ENCODE measurements at regions not wholly inside any gene's neighbourhood (a gene's known extent, or its start where the extent isn't known, plus 50 kb on each side); places are given as distances from the start of the nearest gene placed in this dataset.

GRCh38 chr9:86830356-86830755, 117.0 kb downstream of the GAS1 start:
- DNase-seq (ENCODE audit: low spot score): no peak

DNA sequence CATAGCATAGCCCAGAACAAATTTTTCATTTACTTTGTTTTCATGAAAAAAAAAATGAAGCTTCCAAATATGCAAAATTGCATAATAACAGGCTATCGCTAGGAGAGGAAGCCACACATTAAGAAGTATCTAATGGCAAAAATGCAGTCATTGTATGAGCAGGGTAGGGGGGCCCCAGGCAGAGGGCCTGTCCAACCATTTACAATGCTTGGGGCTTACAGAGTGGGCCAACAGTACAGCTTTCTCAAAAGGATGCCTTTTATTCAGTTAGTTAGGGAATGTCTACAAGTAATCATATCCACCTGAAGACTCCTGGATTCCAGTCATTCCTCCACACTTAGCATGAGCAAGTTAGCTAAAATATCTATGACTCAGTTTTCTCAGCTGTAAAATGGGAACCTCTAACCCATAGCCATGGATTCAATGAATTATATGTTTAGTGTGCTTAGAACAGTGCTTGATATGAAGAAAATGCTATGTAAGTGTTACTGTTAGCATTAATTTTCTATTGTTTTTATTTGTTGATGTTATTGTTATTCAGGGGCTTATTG, 117.7 kb downstream of the GAS1 start:
- DNase-seq (ENCODE audit: low spot score): no peak

GRCh38 chr9:86828631-86829030, 118.7 kb downstream of the GAS1 start:
- DNase-seq (ENCODE audit: low spot score): no peak

DNA sequence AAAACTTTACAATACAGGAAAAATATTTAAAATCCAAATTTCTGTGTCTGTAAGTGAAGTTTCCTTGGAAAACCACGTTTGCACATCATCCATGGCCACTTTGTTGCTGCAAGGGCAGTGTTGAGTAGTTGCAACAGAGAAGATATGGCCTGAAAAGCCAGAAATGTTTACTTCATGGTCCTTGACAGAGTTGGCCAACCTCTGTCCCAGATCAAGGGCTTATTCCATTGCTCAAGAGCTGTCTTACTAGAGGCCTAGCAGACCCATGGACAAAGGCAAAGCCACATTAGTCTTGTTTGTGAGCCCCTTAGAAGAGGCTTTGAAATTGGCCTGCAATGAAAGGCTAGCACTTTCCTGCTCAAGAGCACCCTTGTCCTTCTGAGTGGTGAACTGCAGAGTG, 119.4 kb downstream of the GAS1 start:
- no peak for DNase-seq (ENCODE audit: low spot score)

GRCh38 chr9:86825299-86825698, 122.0 kb downstream of the GAS1 start:
- DNase-seq (ENCODE audit: low spot score): no peak

GRCh38 chr9:86822006-86822801, 125.1 kb downstream of the GAS1 start:
- DNase-seq (ENCODE audit: low spot score): no peak

DNA sequence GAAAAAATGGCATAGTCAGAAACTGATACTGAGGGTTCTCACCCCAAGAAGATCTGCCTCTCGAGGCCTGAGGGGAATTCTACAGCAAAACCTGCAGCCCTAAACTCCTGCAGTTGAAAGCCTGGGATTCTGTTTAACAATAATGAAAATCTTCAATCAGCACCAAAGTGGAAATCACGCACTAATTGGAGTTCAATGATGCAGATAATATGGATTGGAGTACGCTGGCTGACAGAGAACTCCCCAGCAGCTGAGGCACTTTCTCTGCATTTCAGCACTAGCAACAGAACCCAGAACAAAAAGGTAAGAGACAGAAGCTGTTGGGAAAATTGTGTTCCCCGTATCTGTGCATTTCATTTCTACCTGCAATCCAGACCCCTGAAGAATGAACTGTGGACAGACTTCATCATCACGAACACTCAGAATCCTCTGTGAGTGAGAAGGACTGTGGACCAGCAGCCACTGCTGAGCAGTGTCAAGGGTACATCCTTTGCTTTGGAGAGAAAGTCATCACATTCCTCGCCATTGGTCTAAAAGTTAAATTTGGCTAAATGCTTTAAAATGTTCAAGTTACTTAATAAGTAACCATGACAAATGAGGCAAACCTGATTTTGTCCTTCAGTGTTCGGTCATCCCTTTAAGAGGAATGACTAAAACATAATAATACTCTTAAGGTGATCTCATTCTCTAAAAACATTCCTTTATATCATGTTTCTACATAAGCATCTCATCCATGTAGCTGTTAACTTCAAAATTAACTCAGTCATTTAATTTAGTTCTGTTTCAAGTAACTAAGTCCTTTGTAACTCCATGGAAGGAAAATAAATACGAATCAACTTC, 126.1 kb downstream of the GAS1 start:
- no peak for DNase-seq (ENCODE audit: low spot score)

DNA sequence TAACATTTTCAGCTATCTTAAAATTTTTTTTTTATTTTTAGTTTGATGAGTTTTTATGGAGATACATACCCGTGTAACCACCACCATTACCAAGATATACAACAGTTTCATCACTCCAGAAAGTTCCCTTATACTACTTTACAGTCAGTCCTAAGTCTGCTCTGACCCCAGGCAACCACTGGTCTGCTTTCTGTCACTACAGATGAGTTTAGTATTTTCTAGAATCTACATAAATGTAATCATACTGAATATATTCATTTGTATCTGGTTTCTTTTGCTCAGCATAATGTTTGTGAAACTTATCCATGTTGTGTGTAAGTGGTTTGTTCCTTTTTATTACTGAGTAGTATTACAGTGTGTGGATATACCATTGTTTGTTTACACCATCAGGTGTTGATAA, 127.8 kb downstream of the GAS1 start:
- DNase-seq (ENCODE audit: low spot score): no peak

DNA sequence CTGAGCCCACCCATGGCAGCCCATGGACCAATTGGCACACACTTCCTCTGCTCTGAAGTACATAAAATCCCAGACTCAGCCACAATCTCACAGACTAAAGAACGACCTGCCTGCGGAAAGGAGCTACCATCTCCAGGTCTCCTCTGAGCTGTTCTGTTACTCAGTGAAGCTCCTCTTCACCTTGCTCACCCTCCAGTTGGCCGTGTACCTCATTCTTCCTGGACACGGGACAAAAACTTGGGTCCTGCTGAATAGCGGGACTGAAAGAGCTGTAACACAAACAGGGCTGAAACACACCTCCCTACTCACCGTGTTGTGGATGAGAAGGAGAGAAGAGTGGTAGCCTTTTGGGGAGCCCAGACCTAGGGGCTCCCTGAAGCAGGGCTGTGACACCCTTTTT, 128.7 kb downstream of the GAS1 start:
- no peak for DNase-seq (ENCODE audit: low spot score)

GRCh38 chr9:86816868-86817267, 130.4 kb downstream of the GAS1 start:
- no peak for DNase-seq (ENCODE audit: low spot score)

- DNase-seq (ENCODE audit: low spot score): no peak
Measured at GRCh38 chr9:86816366-86816765, 130.9 kb downstream of the GAS1 start.

DNA sequence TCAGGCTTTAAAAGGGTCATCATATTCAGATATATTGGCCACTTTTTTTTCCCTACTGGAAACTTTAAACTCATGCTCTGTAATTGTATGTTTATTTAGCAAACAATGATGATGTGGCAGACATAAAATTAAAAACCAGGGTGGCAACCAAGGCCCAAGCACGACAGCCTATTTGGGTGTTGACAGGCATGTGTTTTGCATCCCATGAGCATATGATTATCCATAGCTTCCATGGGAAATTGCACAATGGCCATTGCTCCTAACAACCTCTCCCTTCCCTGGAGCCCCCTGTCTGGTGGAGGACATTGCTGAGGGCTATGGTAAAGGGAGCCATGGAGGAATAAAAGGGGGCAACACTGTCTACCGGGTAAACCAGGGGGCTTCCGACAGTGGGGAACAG, 134.7 kb downstream of the GAS1 start:
- no peak for DNase-seq (ENCODE audit: low spot score)

GRCh38 chr9:86809759-86810367, 137.4 kb downstream of the GAS1 start:
- no peak for DNase-seq (ENCODE audit: low spot score)

- DNase-seq (ENCODE audit: low spot score): no peak
Measured at GRCh38 chr9:86809151-86809550, 138.2 kb downstream of the GAS1 start.

DNA sequence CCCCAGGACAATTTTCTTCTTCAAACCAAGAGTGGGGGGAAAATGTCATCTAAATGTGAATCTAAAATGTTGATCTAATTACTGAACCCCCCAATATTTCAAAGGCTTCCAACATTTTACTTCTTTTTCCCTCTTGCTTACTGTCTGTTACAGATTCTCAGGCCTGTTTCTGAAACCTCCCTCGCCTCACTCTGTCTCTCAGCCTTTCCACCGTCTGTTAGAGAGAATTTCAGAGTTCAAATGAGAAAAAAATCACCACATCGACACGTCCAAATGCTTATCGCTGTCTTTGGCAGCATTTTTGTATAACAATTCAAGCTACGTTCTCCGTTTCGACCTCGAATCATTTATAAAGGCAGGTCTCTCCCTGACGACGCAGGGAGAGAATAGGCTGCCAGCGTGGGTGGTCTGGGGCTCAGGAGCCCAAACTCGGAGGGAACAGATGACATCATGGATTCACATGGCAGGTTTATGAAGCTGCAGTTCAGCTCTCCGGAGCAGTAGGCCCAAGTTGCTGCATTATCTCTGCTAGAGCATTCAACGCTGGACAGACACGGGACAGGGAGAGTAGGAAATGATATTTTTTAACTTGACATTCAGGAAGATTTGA, 139.8 kb downstream of the GAS1 start:
- DNase-seq (ENCODE audit: low spot score): peak; percentile 72

DNA sequence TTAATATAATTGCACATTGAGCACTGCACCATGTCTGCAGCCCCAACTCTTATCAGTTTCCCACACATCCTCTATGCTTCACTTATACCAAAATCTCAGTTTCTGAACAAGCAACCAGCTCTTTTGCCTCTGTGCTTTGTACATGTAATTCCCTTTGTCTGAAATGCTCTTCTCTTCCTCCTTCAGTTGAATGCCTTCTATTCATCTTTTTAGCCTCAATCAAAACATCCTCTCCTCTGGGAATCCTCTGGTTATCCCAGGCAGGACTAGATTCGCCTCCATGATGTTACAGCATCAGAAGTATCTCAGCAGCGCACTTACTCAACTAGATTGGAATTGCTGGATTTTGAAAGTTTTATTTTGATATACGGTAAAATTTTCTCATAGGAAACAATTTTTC, 143.3 kb downstream of the GAS1 start:
- DNase-seq (ENCODE audit: low spot score): no peak

- DNase-seq (ENCODE audit: low spot score): no peak
Measured at GRCh38 chr9:86802900-86803673, 144.2 kb downstream of the GAS1 start.

DNA sequence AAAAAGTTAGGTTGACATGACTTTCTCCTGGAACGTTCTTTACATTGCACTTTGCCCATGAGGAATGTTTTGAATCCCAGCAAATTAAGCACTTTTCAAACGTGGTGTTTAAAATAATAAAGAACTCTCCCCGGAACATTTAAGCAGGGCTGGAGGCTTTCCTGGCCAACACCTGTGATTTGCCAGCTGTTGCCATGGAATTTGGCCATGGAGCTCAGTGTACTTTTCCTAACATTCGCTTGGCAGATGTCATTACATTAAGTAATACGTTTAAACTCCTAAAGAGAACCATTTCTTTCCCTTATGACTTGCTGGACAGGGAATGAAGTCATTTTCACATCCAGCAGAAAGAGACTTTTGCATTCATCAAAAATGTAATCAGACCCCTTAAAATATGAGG, 146.1 kb downstream of the GAS1 start:
- DNase-seq (ENCODE audit: low spot score): peak; percentile 13

DNA sequence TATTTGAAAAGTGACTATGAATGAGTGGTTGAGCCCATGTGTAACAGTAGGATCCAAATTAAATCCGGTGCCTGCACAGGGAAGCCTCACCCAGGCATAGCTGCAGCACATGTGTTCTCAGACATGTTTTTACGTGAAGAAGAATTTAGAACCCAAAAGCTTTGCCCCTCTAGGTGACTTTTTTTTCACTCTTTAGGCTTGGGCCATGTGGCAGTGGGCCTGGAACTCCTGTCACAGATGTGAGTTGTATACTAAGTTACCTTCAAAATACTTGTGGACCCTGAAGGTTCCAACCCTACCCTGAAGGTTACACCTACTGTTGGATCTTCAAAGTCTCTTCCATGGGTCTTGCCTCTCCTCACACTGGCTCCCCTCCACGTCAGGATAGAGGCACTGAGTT, 146.6 kb downstream of the GAS1 start:
- no peak for DNase-seq (ENCODE audit: low spot score)

GRCh38 chr9:86798966-86799365, 148.3 kb downstream of the GAS1 start:
- no peak for DNase-seq (ENCODE audit: low spot score)

GRCh38 chr9:86796666-86797065, 150.6 kb downstream of the GAS1 start:
- DNase-seq (ENCODE audit: low spot score): no peak

All from ecto neural progenitor cell (in vitro differentiated cells).